GM18505 (cell line): ENCODE measurements at regions not wholly inside any gene's neighbourhood (a gene's known extent, or its start where the extent isn't known, plus 50 kb on each side); places are given as distances from the start of the nearest gene placed in this dataset.

Experiments used
- ATAC-seq: cut with Tn5 transposase; IDR thresholded peaks from one replicate; pipeline ENCODE4 v1.9.1; 2021; ENCODE audit not compliant: unreplicated experiment
- POLR2A ChIP-seq: IDR thresholded peaks from 4 replicates; pipeline ENCODE4 v1.6.1; 2011; ENCODE audit warnings: borderline replicate concordance; ENCODE audit not compliant: insufficient read depth, insufficient read length; ENCODE audit errors: extremely low read depth

DNA sequence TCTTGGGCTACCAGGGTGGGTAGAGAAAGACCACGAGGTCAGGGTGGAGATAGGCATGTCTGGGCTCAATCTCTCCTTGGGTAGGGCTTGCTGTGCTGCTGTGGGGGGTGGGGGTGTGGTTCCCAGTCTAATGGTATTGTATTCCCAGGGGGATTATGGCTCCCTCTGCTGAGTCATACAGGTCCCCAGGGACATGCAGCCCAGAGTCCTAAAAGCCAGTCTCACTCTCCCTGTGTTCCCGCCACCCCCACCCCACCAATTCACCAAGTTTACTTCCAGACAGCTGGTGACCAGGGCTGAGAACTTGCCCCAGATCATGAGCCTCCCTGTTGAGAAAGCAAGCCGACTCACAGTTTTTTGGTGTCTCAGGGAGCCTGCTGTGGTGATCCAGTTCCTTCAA lies 367.6 kb downstream of the C12orf75 start:
- ATAC-seq: no peak
- no peak for TF ChIP-seq POLR2A

DNA sequence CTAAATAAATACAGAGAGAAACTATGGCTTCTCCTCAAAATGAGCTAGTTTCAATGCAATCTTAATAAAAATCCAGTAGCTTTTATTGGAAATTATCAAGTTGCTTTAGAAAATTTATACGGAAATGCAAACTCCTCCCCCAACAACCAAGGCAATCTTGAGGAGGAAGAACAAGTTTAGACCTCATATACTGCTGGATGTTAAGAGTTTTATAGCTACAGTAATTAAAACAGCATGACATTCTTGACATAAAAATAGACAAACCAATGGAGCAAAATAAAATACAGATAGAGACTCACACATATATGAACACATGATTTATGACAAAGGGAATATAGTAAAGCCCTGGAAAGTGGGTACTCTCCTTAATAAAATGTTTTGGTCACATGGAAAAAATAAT lies 368.7 kb downstream of the C12orf75 start:
- ATAC-seq: no peak
- TF ChIP-seq POLR2A: no peak

DNA sequence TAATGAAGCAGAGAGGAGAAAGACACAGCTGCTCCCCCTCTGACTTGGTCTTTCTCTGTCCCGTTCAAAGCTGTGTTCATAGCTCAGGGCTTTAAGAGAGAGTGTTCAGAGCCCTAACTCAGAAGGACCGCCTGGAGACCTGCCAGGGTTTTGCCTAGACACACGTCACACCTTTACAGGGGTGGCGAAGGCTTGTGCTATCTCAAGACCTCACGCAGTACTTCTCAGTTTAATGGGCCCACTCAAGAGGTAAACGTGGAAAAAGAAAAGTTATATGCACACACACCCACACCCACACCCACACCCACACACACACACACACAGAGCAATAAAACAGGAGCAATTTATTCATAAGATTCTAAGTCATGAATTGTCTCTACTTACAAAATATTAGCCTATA lies 374.3 kb downstream of the C12orf75 start:
- TF ChIP-seq POLR2A: no peak
- no peak for ATAC-seq

DNA sequence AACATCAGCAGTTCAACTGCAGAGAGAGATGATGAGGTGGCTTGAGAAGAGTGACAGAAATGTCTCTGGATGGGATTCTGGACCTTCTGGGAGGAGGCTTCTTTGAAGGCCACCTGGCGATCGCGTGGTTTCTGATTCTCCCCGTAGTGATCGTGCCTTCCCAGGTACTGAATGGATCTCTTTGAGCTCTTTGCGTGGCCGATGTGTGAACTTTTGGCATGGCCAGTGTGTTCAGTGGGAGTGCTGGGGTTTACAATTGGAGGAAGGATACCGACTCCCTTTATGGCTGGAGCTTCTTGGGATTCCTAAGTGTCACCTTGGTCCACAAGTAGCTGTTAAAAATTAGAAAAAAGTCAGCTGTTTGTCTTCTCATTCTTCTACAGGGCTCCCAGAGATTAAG lies 374.7 kb downstream of the C12orf75 start:
- no peak for ATAC-seq
- TF ChIP-seq POLR2A: no peak

DNA sequence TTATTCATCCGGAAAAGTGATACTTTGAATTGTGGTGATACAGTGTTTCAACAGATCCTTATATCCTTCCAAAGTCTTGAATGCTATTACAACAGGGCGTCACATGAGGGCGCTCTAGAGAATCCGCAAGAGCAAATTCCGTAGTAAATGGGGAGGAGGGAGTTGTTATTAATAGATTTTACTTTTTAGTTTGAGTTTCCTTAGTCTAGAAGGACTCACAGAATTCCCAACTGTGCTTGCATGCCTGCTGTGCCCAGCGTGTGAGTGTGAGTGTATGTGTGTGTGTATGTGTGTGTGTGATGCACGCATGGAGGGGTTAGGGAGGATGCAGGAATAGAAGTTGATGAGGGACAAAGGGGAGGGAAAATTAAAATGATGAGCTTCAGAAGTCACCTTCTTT lies 375.3 kb downstream of the C12orf75 start:
- no peak for ATAC-seq
- no peak for TF ChIP-seq POLR2A

DNA sequence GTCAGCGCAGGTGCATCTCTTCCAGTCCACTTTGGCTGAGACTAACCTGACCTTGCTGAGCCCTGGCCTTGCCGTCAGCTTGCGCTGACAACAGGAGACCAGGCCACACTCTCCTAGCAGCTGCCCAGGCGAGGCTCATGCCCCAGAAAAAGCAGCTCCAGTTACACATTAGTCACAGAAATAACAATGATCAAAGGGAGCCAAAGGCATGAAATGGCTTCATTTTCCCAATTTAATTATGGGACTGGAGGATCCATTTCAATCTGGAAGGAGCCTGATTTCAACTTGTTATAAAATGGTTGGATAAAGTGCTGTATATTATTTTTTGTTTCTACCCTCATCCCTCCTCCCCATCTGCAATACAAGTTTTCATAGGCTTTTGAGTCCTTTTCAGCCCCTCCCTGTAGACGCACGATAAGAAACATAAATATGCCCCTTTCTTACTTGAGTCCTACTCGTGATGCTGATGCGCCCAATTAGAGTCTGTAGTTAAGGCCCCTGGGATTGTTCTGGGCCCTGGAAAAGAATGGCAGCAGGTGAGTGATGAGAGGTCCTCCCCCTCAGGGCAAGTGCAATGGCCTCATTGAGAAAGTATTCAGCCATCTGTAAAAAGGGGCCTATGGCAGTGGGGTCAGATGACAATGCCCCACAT lies 376.0 kb downstream of the C12orf75 start:
- no peak for TF ChIP-seq POLR2A
- no peak for ATAC-seq

DNA sequence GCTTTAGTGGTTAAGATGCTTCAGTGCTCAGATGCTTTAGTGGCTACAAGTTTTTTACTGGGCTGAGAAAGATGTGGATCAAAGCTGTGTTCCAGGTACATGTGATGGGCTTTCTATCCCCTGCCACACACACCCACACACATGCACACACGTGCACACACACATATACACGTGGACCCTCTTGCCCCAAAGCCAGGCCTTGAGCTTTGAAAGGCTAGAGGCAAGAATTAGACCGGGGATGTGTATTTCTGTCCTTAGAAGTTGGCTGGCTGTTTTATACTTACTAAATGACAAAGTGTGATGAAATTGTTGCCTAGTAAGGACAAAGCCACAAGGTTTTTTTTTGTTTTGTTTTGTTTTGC lies 376.5 kb downstream of the C12orf75 start:
- TF ChIP-seq POLR2A: no peak
- no peak for ATAC-seq

DNA sequence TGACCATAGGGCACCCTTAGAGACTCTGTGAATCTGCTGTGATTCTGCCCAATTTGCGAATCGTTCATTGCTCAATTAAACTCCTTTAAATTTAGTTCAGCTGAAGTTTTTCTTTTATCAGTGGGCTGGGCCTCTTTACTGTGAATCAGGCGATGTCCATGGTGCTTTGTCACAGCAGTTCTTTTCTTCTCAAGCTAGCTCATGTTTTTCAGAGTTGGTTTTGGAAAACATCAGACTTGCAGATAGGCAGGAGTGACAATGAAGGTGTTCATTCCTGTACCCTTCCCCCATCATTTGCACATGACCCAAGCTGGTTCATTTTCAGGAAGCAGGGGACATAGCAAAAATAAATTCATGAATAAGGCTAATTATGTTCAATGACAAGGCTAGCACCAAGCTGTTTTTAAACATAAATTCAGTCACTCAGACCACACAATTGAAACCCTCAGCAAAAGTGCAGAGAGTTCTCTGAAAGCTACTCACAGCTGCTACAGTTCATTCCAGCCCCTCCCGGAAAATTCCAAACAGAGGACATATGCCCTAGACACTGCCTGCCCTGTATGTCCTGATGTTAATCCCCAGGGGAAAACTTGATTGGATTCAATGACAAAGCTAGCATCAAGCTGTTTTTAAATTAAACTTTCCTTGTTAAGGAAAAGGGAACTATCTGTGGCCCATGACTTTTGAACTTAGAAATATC lies 383.3 kb downstream of the C12orf75 start:
- no peak for TF ChIP-seq POLR2A
- no peak for ATAC-seq

DNA sequence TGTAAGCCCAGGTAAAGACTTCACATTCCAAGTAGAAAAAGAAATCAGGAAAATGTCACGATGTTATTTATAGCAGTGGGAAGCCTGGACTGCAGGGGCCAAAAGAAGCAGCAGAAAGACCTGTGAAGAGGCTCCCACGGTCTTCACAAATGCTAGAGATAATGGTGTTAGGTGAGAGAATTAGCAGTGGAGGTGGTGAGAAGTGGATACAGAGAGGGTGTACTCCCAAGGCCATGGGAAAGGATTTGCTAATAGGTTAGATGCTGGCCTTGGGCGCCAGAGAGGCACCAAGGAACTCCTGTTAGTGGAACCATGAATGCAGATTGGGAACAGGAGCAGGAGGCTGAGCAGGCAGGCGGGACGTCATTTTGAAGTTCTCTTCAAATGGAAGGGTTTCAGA lies 386.1 kb downstream of the C12orf75 start:
- no peak for ATAC-seq
- no peak for TF ChIP-seq POLR2A

DNA sequence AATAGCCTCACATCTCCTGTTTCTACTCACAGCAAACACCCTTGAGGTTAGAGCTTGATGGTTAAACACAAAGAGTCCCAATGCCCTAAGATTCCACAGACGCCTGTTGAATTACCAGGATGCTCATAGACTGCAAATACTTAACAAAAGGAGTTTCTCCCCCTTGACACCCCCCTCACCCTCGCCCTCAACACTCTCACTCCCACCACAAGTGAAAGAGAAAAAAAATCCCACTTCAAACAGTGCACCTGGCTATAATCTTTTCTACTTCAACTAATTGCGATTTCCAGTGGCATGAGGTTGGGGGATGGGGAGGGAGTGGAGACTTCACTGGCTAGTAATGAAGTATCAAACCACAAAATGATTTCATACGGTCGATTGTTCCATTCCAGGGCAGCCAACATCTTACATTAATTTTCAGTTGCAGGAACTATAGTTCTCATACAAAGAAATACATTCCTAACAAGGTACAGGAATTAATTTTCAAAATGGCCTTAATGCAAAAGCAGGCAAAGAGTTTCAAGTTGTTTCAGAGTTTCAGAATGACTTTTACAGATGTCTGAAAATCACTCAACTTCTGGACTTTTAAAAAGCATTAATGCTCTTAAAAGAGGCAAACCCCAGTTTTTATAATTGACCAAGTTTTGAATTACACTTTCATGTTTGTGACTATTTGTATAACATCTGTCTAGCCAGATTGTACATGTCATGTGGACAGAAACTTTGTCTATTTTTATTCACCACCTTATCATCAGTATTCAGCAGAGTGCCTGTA lies 390.7 kb downstream of the C12orf75 start:
- ATAC-seq: no peak
- TF ChIP-seq POLR2A: no peak

DNA sequence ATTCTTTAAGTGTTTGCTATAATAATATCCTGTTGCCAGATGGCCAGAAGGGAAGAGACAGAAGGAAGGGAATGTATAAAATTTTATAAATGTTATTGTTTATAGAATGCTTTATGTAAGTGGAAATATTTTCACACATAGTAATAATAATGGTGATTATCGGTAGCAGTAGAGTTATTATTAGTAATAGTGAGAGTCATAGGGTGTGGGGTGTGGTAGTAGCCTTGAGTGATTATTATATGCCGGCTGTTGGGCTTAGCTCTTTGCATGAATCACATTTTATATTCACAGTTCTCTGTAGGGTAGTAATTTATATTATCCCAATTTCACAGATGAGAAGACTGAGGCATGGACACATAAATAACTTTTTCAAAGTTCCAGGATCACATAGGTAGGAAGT lies 391.4 kb downstream of the C12orf75 start:
- ATAC-seq: no peak
- TF ChIP-seq POLR2A: no peak

DNA sequence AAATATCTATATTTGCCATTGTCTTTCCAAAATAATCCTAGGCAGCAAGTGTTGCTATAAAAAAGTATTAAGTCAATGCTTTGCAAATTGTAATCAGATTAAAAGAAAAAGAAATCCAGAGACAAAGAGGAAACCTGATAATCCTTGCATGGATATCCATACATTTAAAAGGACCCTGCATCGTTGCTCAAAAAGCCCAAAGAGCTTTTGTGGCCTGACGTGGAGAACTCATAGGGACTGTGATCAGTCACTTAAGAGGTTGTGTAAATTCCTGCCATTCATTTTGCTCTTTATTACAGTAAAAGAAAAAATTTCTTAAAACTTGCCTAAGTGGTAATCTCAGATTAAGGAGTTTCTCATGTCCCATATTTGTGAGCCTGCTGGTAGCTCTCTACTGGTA lies 392.6 kb downstream of the C12orf75 start:
- ATAC-seq: no peak
- no peak for TF ChIP-seq POLR2A

DNA sequence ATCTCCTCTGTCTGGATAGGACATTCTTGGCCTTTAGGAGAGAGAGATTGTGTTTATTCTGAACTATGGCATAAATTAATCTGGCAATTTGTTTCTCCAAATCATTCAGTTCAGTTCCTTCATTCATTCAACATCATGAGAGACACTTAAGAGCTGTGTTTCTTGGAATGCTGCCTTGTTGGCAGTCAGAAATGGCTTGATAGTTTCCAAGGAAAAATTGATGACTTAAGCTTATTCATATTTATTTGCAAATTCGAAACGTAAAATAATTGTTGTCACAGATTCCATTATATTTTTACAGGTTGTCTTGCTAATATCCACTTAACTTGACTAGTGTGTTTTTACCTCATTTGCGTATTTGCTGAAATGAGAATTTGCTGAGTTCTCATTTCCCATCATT lies 393.0 kb downstream of the C12orf75 start:
- no peak for ATAC-seq
- no peak for TF ChIP-seq POLR2A

DNA sequence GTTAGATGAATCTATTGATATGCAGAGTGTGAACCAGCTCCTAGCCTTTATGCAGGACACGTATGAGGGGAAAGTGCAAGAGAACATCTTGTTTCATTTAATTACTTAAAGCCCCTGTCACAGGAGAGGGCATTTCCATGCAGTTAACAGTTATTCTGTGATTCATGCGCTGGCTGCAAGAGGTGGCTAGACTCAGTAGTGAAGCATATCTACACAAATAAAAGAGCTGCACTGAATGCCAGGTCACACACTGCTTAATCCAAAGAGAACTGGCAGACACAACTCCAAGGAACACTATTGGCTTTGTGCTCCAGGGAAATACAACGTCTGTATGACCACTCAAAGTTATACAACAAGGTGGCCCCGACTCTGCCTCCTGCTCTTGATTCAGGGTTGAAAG lies 394.1 kb downstream of the C12orf75 start:
- no peak for ATAC-seq
- TF ChIP-seq POLR2A: no peak
